ENCODE measurements at regions not wholly inside any gene's neighbourhood (a gene's known extent, or its start where the extent isn't known, plus 50 kb on each side); places are given as distances from the start of the nearest gene placed in this dataset.

DNA sequence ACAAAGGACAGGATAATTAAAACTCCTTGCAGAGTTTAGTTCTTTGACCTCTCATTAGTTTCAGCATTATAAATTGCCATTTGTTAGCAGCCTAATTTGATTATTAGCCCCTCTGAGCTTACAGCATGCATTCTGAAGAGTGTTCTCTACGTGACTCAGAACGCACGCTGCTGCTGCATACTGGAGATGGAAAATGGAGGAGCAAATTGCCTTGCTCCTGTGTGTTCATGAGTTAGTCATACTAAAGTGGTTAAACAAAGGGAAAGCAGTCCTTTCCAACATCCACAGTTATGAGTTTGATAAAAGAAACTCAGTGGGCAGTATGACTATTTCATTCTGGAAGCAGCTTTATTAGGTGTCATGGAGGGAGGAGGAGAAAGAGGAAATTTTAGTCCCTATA, 922.5 kb downstream of the RPA4 start:
- H3K9me3 ChIP-seq (ENCODE audit: low read length) = no peaks in the 10 kb centered on the region
- no peak overlapping the region for H3K4me2 ChIP-seq (ENCODE audit: low read length)
- no peaks in the 10 kb centered on the region for H3K9me2 ChIP-seq (ENCODE audit: low read depth, low read length)
- H3K9ac ChIP-seq (ENCODE audit: low read length) = no peak overlapping the region
- no peaks in the 10 kb centered on the region for H3K79me2 ChIP-seq (ENCODE audit: insufficient read depth, low read length)
- no peaks in the 10 kb centered on the region for H3K36me3 ChIP-seq (ENCODE audit: insufficient read depth, low read length)
- H3K4me3 ChIP-seq (ENCODE audit: low read depth, low read length, poor library complexity, severe bottlenecking) = no peak overlapping the region
- H2AFZ ChIP-seq (ENCODE audit: low read length) = no peak overlapping the region
- H3F3A ChIP-seq (ENCODE audit: insufficient read depth, low read length) = no peaks in the 10 kb centered on the region
- TF ChIP-seq, protein P1, sequence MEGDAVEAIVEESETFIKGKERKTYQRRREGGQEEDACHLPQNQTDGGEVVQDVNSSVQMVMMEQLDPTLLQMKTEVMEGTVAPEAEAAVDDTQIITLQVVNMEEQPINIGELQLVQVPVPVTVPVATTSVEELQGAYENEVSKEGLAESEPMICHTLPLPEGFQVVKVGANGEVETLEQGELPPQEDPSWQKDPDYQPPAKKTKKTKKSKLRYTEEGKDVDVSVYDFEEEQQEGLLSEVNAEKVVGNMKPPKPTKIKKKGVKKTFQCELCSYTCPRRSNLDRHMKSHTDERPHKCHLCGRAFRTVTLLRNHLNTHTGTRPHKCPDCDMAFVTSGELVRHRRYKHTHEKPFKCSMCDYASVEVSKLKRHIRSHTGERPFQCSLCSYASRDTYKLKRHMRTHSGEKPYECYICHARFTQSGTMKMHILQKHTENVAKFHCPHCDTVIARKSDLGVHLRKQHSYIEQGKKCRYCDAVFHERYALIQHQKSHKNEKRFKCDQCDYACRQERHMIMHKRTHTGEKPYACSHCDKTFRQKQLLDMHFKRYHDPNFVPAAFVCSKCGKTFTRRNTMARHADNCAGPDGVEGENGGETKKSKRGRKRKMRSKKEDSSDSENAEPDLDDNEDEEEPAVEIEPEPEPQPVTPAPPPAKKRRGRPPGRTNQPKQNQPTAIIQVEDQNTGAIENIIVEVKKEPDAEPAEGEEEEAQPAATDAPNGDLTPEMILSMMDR (IDR thresholded peaks at IDR 0.05; ENCODE audit: low read length) = no peak
- no peak for TF ChIP-seq EZH2 (IDR thresholded peaks at IDR 0.05; ENCODE audit: borderline replicate concordance, low read length)
- no peak overlapping the region for H3K27ac ChIP-seq (ENCODE audit: low read depth, low read length, poor library complexity, severe bottlenecking)
- H3K4me1 ChIP-seq (ENCODE audit: insufficient read depth, low read length, severe bottlenecking) = no peaks in the 10 kb centered on the region
- H4K20me1 ChIP-seq (ENCODE audit: insufficient read depth, low read length) = no peaks in the 10 kb centered on the region
- no peaks in the 10 kb centered on the region for H3K27me3 ChIP-seq (ENCODE audit: insufficient read depth, low read length)

DNA sequence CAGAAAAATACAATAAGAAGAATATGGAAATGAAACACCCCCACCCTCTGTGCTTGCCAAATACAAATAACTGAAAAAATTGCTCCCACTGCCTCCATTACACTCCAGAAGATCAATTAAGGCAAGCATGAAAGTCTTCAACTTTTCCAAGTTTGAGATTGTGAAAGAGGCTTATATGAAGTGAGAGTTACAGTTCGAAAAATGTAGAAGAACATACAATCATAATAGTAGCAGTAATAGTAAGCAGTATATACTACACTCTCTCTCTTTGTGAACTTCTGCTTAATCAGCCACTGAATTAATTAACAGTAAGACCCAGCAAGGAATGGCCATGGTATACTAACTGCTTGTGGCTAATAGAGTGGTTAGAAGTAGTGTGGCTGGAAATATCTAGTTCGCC, 923.2 kb downstream of the RPA4 start:
- H3K27ac ChIP-seq (ENCODE audit: low read depth, low read length, poor library complexity, severe bottlenecking) = no peak overlapping the region
- H3F3A ChIP-seq (ENCODE audit: insufficient read depth, low read length) = no peaks in the 10 kb centered on the region
- H3K79me2 ChIP-seq (ENCODE audit: insufficient read depth, low read length) = no peaks in the 10 kb centered on the region
- no peaks in the 10 kb centered on the region for H3K36me3 ChIP-seq (ENCODE audit: insufficient read depth, low read length)
- TF ChIP-seq, protein P1 (IDR thresholded peaks at IDR 0.05; ENCODE audit: low read length) = no peak
- no peak for TF ChIP-seq EZH2 (IDR thresholded peaks at IDR 0.05; ENCODE audit: borderline replicate concordance, low read length)
- no peaks in the 10 kb centered on the region for H3K9me2 ChIP-seq (ENCODE audit: low read depth, low read length)
- H3K4me1 ChIP-seq (ENCODE audit: insufficient read depth, low read length, severe bottlenecking) = no peaks in the 10 kb centered on the region
- H4K20me1 ChIP-seq (ENCODE audit: insufficient read depth, low read length) = no peaks in the 10 kb centered on the region
- H3K27me3 ChIP-seq (ENCODE audit: insufficient read depth, low read length) = no peaks in the 10 kb centered on the region
- H3K9me3 ChIP-seq (ENCODE audit: low read length) = no peaks in the 10 kb centered on the region
- no peak overlapping the region for H2AFZ ChIP-seq (ENCODE audit: low read length)
- H3K9ac ChIP-seq (ENCODE audit: low read length) = no peak overlapping the region
- H3K4me3 ChIP-seq (ENCODE audit: low read depth, low read length, poor library complexity, severe bottlenecking) = no peak overlapping the region
- no peak overlapping the region for H3K4me2 ChIP-seq (ENCODE audit: low read length)

DNA sequence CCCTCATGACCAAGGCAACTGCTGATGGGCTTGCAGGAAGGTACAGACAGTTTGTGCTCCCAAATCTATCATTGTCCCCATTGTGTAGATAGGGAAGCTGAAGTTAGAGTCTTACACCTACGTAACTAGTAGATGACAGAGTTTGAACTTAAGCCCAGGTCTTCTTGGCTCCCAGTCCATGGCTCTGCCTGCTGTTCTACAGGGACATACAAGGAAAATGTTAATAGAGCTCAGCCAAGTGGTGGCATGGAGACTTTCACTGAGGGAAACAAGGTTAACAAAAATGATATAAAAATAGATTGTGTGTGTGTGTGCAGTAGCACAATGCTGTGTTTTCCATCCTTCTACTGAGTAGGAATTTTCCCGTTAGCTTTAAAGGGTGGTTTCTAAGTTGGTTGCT, 936.5 kb downstream of the RPA4 start:
- TF ChIP-seq EZH2 (IDR thresholded peaks at IDR 0.05; ENCODE audit: borderline replicate concordance, low read length) = no peak
- TF ChIP-seq, protein P1 (IDR thresholded peaks at IDR 0.05; ENCODE audit: low read length) = no peak
- Histone ChIP-seq H3K9ac (ENCODE audit: low read length) (no peak overlapping the region), H3K4me3 (ENCODE audit: low read depth, low read length, poor library complexity, severe bottlenecking) (no peak overlapping the region), H3K9me2 (ENCODE audit: low read depth, low read length) (no peaks in the 10 kb centered on the region), H3K4me1 (ENCODE audit: insufficient read depth, low read length, severe bottlenecking) (no peaks in the 10 kb centered on the region), H2AFZ (ENCODE audit: low read length) (no peak overlapping the region), H3K27me3 (ENCODE audit: insufficient read depth, low read length) (no peaks in the 10 kb centered on the region), H3K27ac (ENCODE audit: low read depth, low read length, poor library complexity, severe bottlenecking) (no peak overlapping the region), H3K36me3 (ENCODE audit: insufficient read depth, low read length) (no peaks in the 10 kb centered on the region), H4K20me1 (ENCODE audit: insufficient read depth, low read length) (no peaks in the 10 kb centered on the region), H3K4me2 (ENCODE audit: low read length) (no peak overlapping the region), H3F3A (ENCODE audit: insufficient read depth, low read length) (no peaks in the 10 kb centered on the region), H3K9me3 (ENCODE audit: low read length) (no peaks in the 10 kb centered on the region), H3K79me2 (ENCODE audit: insufficient read depth, low read length) (no peaks in the 10 kb centered on the region)
